Gastroesophageal sphincter (tissue), 4 donors: ENCODE measurements at regions not wholly inside any gene's neighbourhood (a gene's known extent, or its start where the extent isn't known, plus 50 kb on each side); places are given as distances from the start of the nearest gene placed in this dataset.

ENCODE experiments used
- ATAC-seq: fragments of 150-250 bp; one replicate; pipeline ENCODE4 v1.9.1; 2016; ENCODE audit warnings: mild to moderate bottlenecking, moderate library complexity
- H3K27ac ChIP-seq, 4 donors: fragments of 200-600 bp; sonication (generic) in 3 of 4; 1 replicate in 3 of 4; 2 replicates in 1 of 4; pipeline ENCODE4 v1.5.1; 2016 to 2019
- H3K27me3 ChIP-seq: fragments of 200-600 bp; sonication (generic); one replicate; pipeline ENCODE4 v1.5.1; 2019
- H3K36me3 ChIP-seq, 2 donors: fragments of 200-600 bp; sonication (generic); one replicate each; pipeline ENCODE4 v1.5.1; 2019; ENCODE audit warnings: control low read depth in 1 of 2
- H3K4me1 ChIP-seq, 3 donors: fragments of 200-600 bp; sonication (generic); 1 replicate in 2 of 3; 2 replicates in 1 of 3; pipeline ENCODE4 v1.5.1; 2016 to 2019; ENCODE audit warnings: control low read depth in 2 of 3
- H3K4me3 ChIP-seq, 2 donors: fragments of 200-600 bp; sonication (generic); one replicate each; pipeline ENCODE4 v1.5.1; 2019; ENCODE audit warnings: mild to moderate bottlenecking in 1 of 2, moderate library complexity in 1 of 2
- H3K9me3 ChIP-seq, 3 donors: fragments of 200-600 bp; sonication (generic); one replicate each; pipeline ENCODE4 v1.5.1; 2017 to 2019; ENCODE audit warnings: control low read depth in 2 of 3
- EP300 ChIP-seq: sonication (generic); formaldehyde crosslinking; IDR thresholded peaks from one replicate; pipeline ENCODE4 v1.6.1; 2017; ENCODE audit warnings: antibody characterized with exemption, mild to moderate bottlenecking
- POLR2A ChIP-seq, 2 donors: fragments of 450-650 bp; IDR thresholded peaks; one replicate each; pipeline ENCODE4 v1.6.1; 2017; ENCODE audit warnings: antibody characterized with exemption in 2 of 2, mild to moderate bottlenecking in 2 of 2, moderate library complexity in 1 of 2
- POLR2AphosphoS5 ChIP-seq: sonication (generic); formaldehyde crosslinking; IDR thresholded peaks from one replicate; pipeline ENCODE4 v1.6.1; 2017; ENCODE audit warnings: antibody characterized with exemption
- WGBS, 2 donors: methylation state at CpG; one replicate each; pipeline ENCODE4 v1.1.5; 2018; ENCODE audit warnings: low coverage in 1 of 2; 5-methylcytosine and 5-hydroxymethylcytosine counted together
- TF ChIP-seq, protein P1 (sequence below), 4 experiments: fragments of 200-600 bp in 2 of 4; fragments of 450-650 bp in 2 of 4; sonication (generic) in 1 of 4; IDR thresholded peaks; one replicate each; pipeline ENCODE4 v1.5.1; 2017 to 2019; ENCODE audit warnings: antibody characterized with exemption in 4 of 4, mild to moderate bottlenecking in 2 of 4, moderate library complexity in 2 of 4

DNA sequence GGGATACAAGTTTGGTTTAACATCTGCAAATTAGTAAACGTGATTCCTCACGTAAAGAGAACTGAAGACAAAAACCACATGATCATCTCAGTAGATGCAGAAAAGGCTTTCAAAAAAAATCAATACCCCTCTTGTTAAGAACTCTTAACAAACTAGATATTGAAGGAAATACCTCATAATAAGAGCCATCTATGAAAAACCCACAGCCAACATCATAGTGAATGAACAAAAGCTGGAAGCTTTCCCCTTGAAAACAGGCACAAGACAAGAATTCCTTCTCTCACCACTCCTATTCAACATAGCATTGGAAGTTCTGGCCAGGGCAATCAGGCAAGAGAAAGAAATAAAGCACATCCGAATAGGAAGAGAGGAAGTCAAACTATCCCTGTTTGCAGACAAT, 160.5 kb downstream of the CSNK2A3 start:
- Histone ChIP-seq H3K4me3 (no peak overlapping the region), H3K4me1 (peaks cover 0 to 13% (median 0%) of the 10 kb centered on the region in 3 donors), H3K27me3 (no peaks in the 10 kb centered on the region), H3K9me3 (peaks cover 0 to 16% (median 0%) of the 10 kb centered on the region in 3 donors), H3K27ac (no peak overlapping the region), H3K36me3 (no peaks in the 10 kb centered on the region)
- no peak for TF ChIP-seq POLR2AphosphoS5
- no peak for TF ChIP-seq EP300
- no peak for TF ChIP-seq POLR2A (IDR thresholded peaks at IDR 0.05)
- TF ChIP-seq, protein P1, sequence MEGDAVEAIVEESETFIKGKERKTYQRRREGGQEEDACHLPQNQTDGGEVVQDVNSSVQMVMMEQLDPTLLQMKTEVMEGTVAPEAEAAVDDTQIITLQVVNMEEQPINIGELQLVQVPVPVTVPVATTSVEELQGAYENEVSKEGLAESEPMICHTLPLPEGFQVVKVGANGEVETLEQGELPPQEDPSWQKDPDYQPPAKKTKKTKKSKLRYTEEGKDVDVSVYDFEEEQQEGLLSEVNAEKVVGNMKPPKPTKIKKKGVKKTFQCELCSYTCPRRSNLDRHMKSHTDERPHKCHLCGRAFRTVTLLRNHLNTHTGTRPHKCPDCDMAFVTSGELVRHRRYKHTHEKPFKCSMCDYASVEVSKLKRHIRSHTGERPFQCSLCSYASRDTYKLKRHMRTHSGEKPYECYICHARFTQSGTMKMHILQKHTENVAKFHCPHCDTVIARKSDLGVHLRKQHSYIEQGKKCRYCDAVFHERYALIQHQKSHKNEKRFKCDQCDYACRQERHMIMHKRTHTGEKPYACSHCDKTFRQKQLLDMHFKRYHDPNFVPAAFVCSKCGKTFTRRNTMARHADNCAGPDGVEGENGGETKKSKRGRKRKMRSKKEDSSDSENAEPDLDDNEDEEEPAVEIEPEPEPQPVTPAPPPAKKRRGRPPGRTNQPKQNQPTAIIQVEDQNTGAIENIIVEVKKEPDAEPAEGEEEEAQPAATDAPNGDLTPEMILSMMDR (IDR thresholded peaks at IDR 0.05), result no peak
- 80 to 86% methylated on average over 2 to 3 of the region's 3 CpGs for WGBS, 2 donors
- ATAC-seq, result no peak

DNA sequence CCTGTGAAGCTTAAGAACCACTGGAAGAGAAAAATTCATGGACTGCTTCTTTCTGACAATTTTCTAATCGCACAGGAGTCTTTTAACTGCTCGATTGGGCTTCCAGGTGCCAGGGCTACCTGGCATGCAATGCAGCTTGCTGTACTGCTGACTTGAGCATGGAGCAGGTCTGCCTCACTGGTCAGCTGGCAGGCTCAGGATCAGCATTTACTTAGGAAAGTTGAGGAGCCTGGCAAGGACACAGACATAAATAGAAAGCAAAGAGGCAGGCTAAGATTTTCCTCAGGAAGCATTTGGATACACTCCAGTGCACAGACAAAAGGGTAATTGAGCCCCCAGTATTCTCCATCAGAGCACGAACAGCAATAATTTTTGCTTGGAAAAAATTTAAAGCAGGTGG, 163.5 kb downstream of the CSNK2A3 start:
- H3K4me3 ChIP-seq, result no peak overlapping the region
- H3K9me3 ChIP-seq, result peaks cover 0 to 16% (median 0%) of the 10 kb centered on the region in 3 donors
- no peak for ATAC-seq
- peak overlapping the region in 2 of 4 donors; percentile 2 to 41 for H3K27ac ChIP-seq
- WGBS, 2 donors, result 25 to 29% methylated on average over 1 to 2 of the region's 3 CpGs
- H3K4me1 ChIP-seq, result peaks cover 0 to 13% (median 0%) of the 10 kb centered on the region in 3 donors
- no peaks in the 10 kb centered on the region for H3K27me3 ChIP-seq
- H3K36me3 ChIP-seq, result no peaks in the 10 kb centered on the region
- TF ChIP-seq, protein P1 (IDR thresholded peaks at IDR 0.05), result no peak
- TF ChIP-seq POLR2AphosphoS5 (no peak), EP300 (no peak), POLR2A (IDR thresholded peaks at IDR 0.05) (no peak)

DNA sequence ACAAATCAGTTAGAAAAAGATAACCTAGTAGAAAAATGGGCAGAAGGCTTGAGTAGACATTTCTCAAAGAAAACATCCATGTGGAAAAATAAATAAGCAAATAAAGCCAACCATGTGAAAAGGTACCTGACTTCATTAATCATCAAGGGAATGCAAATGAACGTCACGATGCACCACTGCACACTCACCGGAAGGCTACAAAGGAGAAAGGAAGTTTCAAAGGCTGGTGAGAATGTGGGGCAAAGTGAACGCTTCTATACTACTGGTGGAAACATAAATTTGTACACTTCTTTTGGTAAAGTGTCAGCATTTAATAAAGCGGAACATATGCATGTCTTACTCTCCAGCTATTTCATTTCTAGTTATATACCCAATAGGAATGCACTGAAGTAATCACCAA, 166.8 kb downstream of the CSNK2A3 start:
- peaks cover 0 to 13% (median 0%) of the 10 kb centered on the region in 3 donors for H3K4me1 ChIP-seq
- WGBS, 2 donors, result 92 to 94% methylated on average over 5 of the region's 5 CpGs
- no peak overlapping the region for H3K4me3 ChIP-seq
- no peak for ATAC-seq
- no peaks in the 10 kb centered on the region for H3K27me3 ChIP-seq
- TF ChIP-seq, protein P1 (IDR thresholded peaks at IDR 0.05), result no peak
- TF ChIP-seq EP300 (no peak), POLR2A (IDR thresholded peaks at IDR 0.05) (no peak), POLR2AphosphoS5 (no peak)
- no peak overlapping the region for H3K27ac ChIP-seq
- peaks cover 0 to 6% (median 0%) of the 10 kb centered on the region in 3 donors for H3K9me3 ChIP-seq
- H3K36me3 ChIP-seq, result no peaks in the 10 kb centered on the region

DNA sequence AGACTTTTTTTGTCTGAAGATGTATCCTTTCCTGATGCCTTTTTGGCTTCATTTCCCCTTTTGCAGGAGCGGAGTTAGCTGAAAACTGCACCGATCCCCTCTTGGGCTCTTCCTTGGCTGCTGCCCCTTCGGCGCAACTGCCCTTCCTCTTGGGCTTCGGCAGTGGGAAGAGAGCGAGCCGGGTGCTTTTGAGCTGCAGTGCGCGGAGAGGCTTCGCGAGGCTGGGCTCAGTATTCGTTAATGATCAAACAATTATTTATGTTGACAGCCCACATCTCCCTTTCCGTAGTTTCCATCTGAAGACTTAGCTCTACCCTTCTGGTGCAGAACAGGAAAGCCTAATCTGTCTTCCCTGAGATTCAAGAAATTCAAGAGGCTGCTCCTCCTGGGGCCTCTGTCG, 170.8 kb downstream of the CSNK2A3 start:
- TF ChIP-seq POLR2AphosphoS5, result no peak
- no peak for TF ChIP-seq EP300
- no peak for TF ChIP-seq POLR2A (IDR thresholded peaks at IDR 0.05)
- TF ChIP-seq, protein P1 (IDR thresholded peaks at IDR 0.05), result no peak
- Histone ChIP-seq H3K9me3 (no peaks in the 10 kb centered on the region), H3K27me3 (no peaks in the 10 kb centered on the region), H3K27ac (no peak overlapping the region), H3K4me3 (no peak overlapping the region), H3K36me3 (no peaks in the 10 kb centered on the region), H3K4me1 (peaks cover 4 to 31% (median 8%) of the 10 kb centered on the region in 3 donors)
- 80% methylated on average over 4 to 8 of the region's 14 CpGs for WGBS, 2 donors
- no peak for ATAC-seq
